ENCODE measurements at regions not wholly inside any gene's neighbourhood (a gene's known extent, or its start where the extent isn't known, plus 50 kb on each side); places are given as distances from the start of the nearest gene placed in this dataset.

DNA sequence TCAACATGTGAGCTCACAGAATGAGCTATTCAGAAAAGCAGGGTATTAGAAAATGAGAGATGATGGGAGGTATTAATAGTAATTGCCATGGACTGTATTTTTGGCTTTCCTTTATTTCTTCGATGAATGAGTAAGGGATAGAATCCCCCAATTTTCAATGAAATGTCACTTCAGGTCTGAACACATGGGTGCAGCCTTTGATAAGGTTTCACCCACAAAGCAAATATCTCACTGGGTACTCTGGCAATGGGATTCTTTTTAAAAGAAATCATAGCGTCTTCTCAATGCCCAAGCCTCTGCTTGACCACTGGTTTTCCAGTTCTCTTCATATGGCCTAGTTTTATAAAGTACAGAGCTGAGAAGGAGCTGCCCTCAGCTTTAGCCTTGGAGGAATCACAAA is 610.5 kb upstream of the FANCL start:
- RAD21 ChIA-PET (ENCODE audit: unreplicated experiment): no interaction called here
- BruUV-seq (replicated peaks): no TSS peak
- POLR2A ChIA-PET: no interaction called here
- SMC1A ChIA-PET (ENCODE audit: uncharacterized antibody, unreplicated experiment): no interaction called here
- Histone ChIP-seq H3K79me2 (ENCODE audit: control insufficient read depth, insufficient read depth, low read length) (no peaks in the 10 kb centered on the region), H3K36me3 (ENCODE audit: control insufficient read depth in 2 of 2, insufficient read depth in 2 of 2, low read length in 1 of 2) (no peaks in the 10 kb centered on the region), H3K4me2 (ENCODE audit: control insufficient read depth, insufficient read depth) (no peak overlapping the region), H3K4me1 (ENCODE audit: control insufficient read depth, insufficient read depth, low read length) (no peaks in the 10 kb centered on the region), H3K9me3 (replicated peaks; ENCODE audit: control insufficient read depth, insufficient read depth, low read length) (no peaks in the 10 kb centered on the region), H2AFZ (ENCODE audit: control insufficient read depth, low read depth, low read length) (no peak overlapping the region), H3K27me3 (replicated peaks in 1 of 2; ENCODE audit: control insufficient read depth in 2 of 2, insufficient read depth in 2 of 2, low read length in 1 of 2) (no peaks in the 10 kb centered on the region), H3K4me3 (no peak overlapping the region), H3K9ac (ENCODE audit: control insufficient read depth, insufficient read depth, low read length) (no peak overlapping the region), H3K27ac (ENCODE audit: control insufficient read depth, insufficient read depth) (no peak overlapping the region), H4K20me1 (ENCODE audit: control insufficient read depth, insufficient read depth) (no peaks in the 10 kb centered on the region)
- TF ChIP-seq, protein P1, sequence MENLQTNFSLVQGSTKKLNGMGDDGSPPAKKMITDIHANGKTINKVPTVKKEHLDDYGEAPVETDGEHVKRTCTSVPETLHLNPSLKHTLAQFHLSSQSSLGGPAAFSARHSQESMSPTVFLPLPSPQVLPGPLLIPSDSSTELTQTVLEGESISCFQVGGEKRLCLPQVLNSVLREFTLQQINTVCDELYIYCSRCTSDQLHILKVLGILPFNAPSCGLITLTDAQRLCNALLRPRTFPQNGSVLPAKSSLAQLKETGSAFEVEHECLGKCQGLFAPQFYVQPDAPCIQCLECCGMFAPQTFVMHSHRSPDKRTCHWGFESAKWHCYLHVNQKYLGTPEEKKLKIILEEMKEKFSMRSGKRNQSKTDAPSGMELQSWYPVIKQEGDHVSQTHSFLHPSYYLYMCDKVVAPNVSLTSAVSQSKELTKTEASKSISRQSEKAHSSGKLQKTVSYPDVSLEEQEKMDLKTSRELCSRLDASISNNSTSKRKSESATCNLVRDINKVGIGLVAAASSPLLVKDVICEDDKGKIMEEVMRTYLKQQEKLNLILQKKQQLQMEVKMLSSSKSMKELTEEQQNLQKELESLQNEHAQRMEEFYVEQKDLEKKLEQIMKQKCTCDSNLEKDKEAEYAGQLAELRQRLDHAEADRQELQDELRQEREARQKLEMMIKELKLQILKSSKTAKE (IDR thresholded peaks at IDR 0.05; ENCODE audit: low read depth, poor library complexity, severe bottlenecking): no peak
- TF ChIP-seq RAD21 (IDR thresholded peaks at IDR 0.05; ENCODE audit: insufficient read depth, low read depth, low read length): peak; percentile 51
- FAIRE-seq (no peak), DNase-seq (ENCODE audit: low read depth, low spot score) (no peak), ATAC-seq (no peak)
- in situ Hi-C loops (cut with MboI) (no loop called here), intact Hi-C loops (cut with micrococcal nuclease; ENCODE audit: unreplicated experiment) (no loop called here)
- 21% methylated on average over 2 of the region's 2 CpGs for WGBS (ENCODE audit: insufficient coverage, insufficient replicate concordance, low lambda C conversion rate, missing lambda C conversion rate)
- CTCF ChIA-PET: no interaction called here

DNA sequence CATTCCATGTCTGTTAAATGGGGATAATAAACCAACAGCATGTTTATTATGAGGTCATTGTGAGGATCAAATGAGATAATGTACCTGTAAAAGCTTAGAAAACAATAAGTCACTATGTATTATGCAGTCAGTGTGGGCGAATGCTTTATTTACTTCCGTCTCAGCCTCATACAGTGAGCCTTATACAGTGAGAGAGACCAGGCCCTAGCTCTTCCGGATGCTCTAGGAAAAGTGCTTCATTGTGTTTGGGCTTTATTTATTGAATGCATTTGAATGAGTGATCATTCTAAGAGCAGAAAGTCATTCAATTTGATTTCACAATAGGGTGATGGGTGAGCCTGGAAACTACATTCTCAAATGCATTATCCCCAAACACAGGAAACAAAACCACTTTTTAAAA is 603.9 kb upstream of the FANCL start:
- FAIRE-seq (no peak), ATAC-seq (no peak), DNase-seq (ENCODE audit: low read depth, low spot score) (no peak)
- POLR2A ChIA-PET: no interaction called here
- no peaks in the 10 kb centered on the region for H3K4me1 ChIP-seq (ENCODE audit: control insufficient read depth, insufficient read depth, low read length)
- no peak overlapping the region for H3K9ac ChIP-seq (ENCODE audit: control insufficient read depth, insufficient read depth, low read length)
- H3K4me3 ChIP-seq: no peak overlapping the region
- H3K9me3 ChIP-seq (replicated peaks; ENCODE audit: control insufficient read depth, insufficient read depth, low read length): no peaks in the 10 kb centered on the region
- CTCF ChIA-PET: no interaction called here
- no peaks in the 10 kb centered on the region for H4K20me1 ChIP-seq (ENCODE audit: control insufficient read depth, insufficient read depth)
- BruUV-seq (replicated peaks): no TSS peak
- RAD21 ChIA-PET (ENCODE audit: unreplicated experiment): no interaction called here
- H3K4me2 ChIP-seq (ENCODE audit: control insufficient read depth, insufficient read depth): no peak overlapping the region
- no peak for TF ChIP-seq NR2F1 (conservative IDR thresholded peaks at IDR 0.05)
- TF ChIP-seq, protein P2, sequence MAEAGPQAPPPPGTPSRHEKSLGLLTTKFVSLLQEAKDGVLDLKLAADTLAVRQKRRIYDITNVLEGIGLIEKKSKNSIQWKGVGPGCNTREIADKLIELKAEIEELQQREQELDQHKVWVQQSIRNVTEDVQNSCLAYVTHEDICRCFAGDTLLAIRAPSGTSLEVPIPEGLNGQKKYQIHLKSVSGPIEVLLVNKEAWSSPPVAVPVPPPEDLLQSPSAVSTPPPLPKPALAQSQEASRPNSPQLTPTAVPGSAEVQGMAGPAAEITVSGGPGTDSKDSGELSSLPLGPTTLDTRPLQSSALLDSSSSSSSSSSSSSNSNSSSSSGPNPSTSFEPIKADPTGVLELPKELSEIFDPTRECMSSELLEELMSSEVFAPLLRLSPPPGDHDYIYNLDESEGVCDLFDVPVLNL (IDR thresholded peaks at IDR 0.05; ENCODE audit: low read depth, low read length): no peak
- no peak for TF ChIP-seq WRNIP1 (IDR thresholded peaks at IDR 0.05; ENCODE audit: borderline replicate concordance, low read depth, low read length)
- TF ChIP-seq PAX8 (IDR thresholded peaks at IDR 0.05): no peak
- TF ChIP-seq, protein P3, sequence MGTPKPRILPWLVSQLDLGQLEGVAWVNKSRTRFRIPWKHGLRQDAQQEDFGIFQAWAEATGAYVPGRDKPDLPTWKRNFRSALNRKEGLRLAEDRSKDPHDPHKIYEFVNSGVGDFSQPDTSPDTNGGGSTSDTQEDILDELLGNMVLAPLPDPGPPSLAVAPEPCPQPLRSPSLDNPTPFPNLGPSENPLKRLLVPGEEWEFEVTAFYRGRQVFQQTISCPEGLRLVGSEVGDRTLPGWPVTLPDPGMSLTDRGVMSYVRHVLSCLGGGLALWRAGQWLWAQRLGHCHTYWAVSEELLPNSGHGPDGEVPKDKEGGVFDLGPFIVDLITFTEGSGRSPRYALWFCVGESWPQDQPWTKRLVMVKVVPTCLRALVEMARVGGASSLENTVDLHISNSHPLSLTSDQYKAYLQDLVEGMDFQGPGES (IDR thresholded peaks at IDR 0.05): no peak
- TF ChIP-seq CREM (IDR thresholded peaks at IDR 0.05; ENCODE audit: low read depth): no peak
- no peak for TF ChIP-seq NFYA (IDR thresholded peaks at IDR 0.05; ENCODE audit: borderline replicate concordance, low read depth, low read length)
- TF ChIP-seq RELA (IDR thresholded peaks at IDR 0.05; ENCODE audit: borderline replicate concordance, partially characterized antibody): no peak
- TF ChIP-seq ZNF217 (IDR thresholded peaks at IDR 0.05): no peak
- TF ChIP-seq RBBP5 (conservative IDR thresholded peaks at IDR 0.05): no peak
- no peak for TF ChIP-seq YBX1 (IDR thresholded peaks at IDR 0.05)
- SMC1A ChIA-PET (ENCODE audit: uncharacterized antibody, unreplicated experiment): no interaction called here
- H3K27me3 ChIP-seq (replicated peaks in 1 of 2; ENCODE audit: control insufficient read depth in 2 of 2, insufficient read depth in 2 of 2, low read length in 1 of 2): no peaks in the 10 kb centered on the region; a peak in 1 of 4 replicates
- WGBS (ENCODE audit: insufficient coverage, insufficient replicate concordance, low lambda C conversion rate, missing lambda C conversion rate): 17% methylated on average over 3 of the region's 3 CpGs
- no peaks in the 10 kb centered on the region for H3K36me3 ChIP-seq (ENCODE audit: control insufficient read depth in 2 of 2, insufficient read depth in 2 of 2, low read length in 1 of 2)
- intact Hi-C loops (cut with micrococcal nuclease; ENCODE audit: unreplicated experiment) (no loop called here), in situ Hi-C loops (cut with MboI) (no loop called here)
- no peaks in the 10 kb centered on the region for H3K79me2 ChIP-seq (ENCODE audit: control insufficient read depth, insufficient read depth, low read length)
- no peak overlapping the region for H2AFZ ChIP-seq (ENCODE audit: control insufficient read depth, low read depth, low read length)
- H3K27ac ChIP-seq (ENCODE audit: control insufficient read depth, insufficient read depth): no peak overlapping the region

Measured in GM12878 (cell line).